ENCODE measurements at regions not wholly inside any gene's neighbourhood (a gene's known extent, or its start where the extent isn't known, plus 50 kb on each side); places are given as distances from the start of the nearest gene placed in this dataset.
A peak's percentile ranks its signal among the peaks of the same experiment; 100 is the strongest.

DNA sequence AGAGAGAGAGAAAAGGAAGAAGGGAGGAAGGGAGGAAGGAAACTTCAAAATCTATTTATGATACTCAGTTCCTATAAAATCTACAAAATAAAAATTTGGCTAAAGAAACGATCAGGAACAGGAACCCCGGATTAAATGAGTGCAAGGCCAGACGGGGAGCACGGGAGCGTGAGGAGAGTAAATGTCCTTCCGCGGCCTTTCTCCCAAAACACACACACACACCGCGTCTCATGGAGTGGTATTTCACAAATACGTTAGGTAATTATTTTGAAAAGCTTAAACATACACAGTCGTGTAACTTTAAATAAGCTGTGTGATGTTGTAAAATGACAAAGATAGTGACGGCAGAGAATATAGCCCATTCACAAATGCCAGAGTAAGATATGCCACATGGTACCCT lies 125.7 kb upstream of the AFDN start:
- Mint-ChIP-seq H3K9me3 (no peaks in the 10 kb centered on the region), H3K27me3 (ENCODE audit: low read depth) (no peaks in the 10 kb centered on the region), H3K27ac (no peak overlapping the region), H3K36me3 (no peaks in the 10 kb centered on the region), H3K4me3 (no peak overlapping the region), H3K4me1 (peaks cover 32% of the 10 kb centered on the region)
- no peak for DNase-seq (ENCODE audit: low spot score in 2 of 2, unreplicated experiment in 2 of 2)
- TF ChIP-seq, protein P1, sequence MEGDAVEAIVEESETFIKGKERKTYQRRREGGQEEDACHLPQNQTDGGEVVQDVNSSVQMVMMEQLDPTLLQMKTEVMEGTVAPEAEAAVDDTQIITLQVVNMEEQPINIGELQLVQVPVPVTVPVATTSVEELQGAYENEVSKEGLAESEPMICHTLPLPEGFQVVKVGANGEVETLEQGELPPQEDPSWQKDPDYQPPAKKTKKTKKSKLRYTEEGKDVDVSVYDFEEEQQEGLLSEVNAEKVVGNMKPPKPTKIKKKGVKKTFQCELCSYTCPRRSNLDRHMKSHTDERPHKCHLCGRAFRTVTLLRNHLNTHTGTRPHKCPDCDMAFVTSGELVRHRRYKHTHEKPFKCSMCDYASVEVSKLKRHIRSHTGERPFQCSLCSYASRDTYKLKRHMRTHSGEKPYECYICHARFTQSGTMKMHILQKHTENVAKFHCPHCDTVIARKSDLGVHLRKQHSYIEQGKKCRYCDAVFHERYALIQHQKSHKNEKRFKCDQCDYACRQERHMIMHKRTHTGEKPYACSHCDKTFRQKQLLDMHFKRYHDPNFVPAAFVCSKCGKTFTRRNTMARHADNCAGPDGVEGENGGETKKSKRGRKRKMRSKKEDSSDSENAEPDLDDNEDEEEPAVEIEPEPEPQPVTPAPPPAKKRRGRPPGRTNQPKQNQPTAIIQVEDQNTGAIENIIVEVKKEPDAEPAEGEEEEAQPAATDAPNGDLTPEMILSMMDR (IDR thresholded peaks at IDR 0.05; ENCODE audit: unreplicated experiment), result no peak

DNA sequence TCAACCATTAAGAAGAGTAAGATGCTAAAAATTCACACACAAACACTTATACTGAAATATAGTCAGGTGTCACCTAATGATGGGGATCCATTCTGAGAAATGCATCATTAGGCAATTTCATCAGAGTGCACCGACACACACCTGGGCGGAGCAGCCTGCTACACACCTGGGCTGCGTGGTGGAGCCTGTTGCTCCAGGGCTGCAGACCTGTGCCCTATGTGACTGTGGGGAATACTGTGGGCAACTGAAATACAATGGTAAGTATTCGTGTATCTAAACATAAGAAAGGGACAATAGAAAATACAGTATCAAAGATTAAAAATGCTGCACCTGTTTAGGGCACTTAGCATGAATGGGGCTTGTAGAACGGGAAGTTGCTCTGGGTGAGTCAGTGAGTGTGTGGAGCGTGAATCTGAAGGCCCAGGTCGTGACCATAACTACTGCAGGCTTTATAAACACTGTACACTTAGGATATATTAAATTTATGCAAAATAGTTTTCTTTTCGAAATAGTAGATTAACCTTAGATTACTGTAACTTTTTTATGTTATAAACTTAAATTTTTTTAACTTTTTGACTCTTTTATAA lies 124.4 kb upstream of the AFDN start:
- Mint-ChIP-seq H3K9me3 (no peaks in the 10 kb centered on the region), H3K36me3 (no peaks in the 10 kb centered on the region), H3K27ac (no peak overlapping the region), H3K4me1 (peaks cover 21% of the 10 kb centered on the region), H3K27me3 (ENCODE audit: low read depth) (no peaks in the 10 kb centered on the region), H3K4me3 (no peak overlapping the region)
- no peak for DNase-seq (ENCODE audit: low spot score in 2 of 2, unreplicated experiment in 2 of 2)
- TF ChIP-seq, protein P1 (IDR thresholded peaks at IDR 0.05; ENCODE audit: unreplicated experiment), result no peak

DNA sequence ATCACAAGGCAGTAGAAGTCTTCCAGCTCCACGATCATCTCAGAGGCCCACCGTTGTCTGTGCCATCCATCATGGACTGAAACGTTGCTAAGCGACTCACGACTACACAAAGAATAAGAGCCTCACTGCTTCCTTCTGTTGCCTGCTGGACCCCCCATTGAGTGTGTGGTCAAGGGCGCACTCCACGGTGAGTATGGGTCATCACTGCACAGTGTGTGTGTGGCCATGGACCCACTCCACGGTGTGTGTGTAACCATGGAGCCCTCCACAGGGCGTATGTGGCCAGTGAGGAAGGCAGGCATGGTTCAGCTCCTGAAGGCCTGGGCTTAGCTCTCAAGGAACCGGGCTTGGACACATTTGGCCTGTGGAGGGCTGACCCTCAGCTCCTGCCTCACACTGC lies 123.4 kb upstream of the AFDN start:
- TF ChIP-seq, protein P1 (IDR thresholded peaks at IDR 0.05; ENCODE audit: unreplicated experiment), result no peak
- H3K4me1 Mint-ChIP-seq, result peaks cover 19% of the 10 kb centered on the region
- H3K27me3 Mint-ChIP-seq (ENCODE audit: low read depth), result no peaks in the 10 kb centered on the region
- H3K36me3 Mint-ChIP-seq, result no peaks in the 10 kb centered on the region
- DNase-seq (ENCODE audit: low spot score in 2 of 2, unreplicated experiment in 2 of 2), result no peak
- no peaks in the 10 kb centered on the region for H3K9me3 Mint-ChIP-seq
- H3K27ac Mint-ChIP-seq, result no peak overlapping the region
- no peak overlapping the region for H3K4me3 Mint-ChIP-seq

DNA sequence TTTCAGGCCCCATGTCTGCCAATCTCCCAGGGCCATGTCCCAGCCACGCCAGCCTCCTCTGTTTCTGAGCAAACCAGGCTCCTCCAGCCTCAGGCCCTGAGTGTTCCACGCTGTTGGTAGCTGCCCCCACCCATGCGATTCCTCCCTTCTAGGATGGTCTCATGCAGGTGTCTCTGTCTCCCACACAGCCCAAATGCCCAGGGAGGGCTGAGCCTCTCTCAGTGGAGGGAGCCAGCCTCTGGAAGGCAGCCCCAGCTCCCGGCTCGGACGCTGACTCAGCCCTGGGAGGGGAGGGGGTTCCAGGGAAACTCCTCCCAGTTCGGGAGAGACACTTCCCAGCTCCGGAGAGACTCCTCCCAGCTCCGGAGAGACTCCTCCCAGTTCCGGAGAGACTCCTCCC lies 122.9 kb upstream of the AFDN start:
- TF ChIP-seq, protein P1 (IDR thresholded peaks at IDR 0.05; ENCODE audit: unreplicated experiment), result no peak
- no peak overlapping the region for H3K4me3 Mint-ChIP-seq
- peak in 1 of 2 experiments; percentile 37 for DNase-seq (ENCODE audit: low spot score in 2 of 2, unreplicated experiment in 2 of 2)
- no peak overlapping the region for H3K27ac Mint-ChIP-seq
- H3K4me1 Mint-ChIP-seq, result peaks cover 19% of the 10 kb centered on the region
- H3K27me3 Mint-ChIP-seq (ENCODE audit: low read depth), result peaks cover 2% of the 10 kb centered on the region
- H3K36me3 Mint-ChIP-seq, result no peaks in the 10 kb centered on the region
- no peaks in the 10 kb centered on the region for H3K9me3 Mint-ChIP-seq

DNA sequence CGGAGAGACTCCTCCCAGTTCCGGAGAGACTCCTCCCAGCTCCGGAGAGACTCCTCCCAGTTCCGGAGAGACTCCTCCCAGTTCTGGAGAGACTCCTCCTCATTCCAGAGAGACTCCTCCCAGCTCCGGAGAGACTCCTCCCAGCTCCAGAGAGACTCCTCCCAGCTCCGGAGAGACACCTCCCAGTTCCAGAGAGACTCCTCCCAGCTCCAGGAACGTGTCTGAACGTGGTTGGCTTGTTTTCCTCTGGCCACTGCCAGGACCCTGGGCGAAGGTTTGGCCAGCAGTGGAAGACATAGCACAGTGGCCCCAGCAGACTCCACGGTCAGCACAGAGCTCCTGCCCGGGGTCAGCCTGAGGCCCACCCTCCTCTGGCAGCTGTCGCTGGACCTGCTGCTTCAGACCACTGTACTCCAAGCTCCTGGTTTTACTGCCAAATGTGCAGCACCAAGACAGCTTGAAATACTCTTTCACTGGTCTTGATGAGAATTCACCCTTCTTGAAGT lies 122.3 kb upstream of the AFDN start:
- TF ChIP-seq, protein P1 (IDR thresholded peaks at IDR 0.05; ENCODE audit: unreplicated experiment), result no peak
- Mint-ChIP-seq H3K9me3 (no peaks in the 10 kb centered on the region), H3K4me1 (peaks cover 12% of the 10 kb centered on the region), H3K36me3 (no peaks in the 10 kb centered on the region), H3K27ac (no peak overlapping the region), H3K4me3 (no peak overlapping the region), H3K27me3 (ENCODE audit: low read depth) (peaks cover 2% of the 10 kb centered on the region)
- DNase-seq (ENCODE audit: low spot score in 2 of 2, unreplicated experiment in 2 of 2), result no peak
